NT2/D1 (cell line): ENCODE measurements at regions not wholly inside any gene's neighbourhood (a gene's known extent, or its start where the extent isn't known, plus 50 kb on each side); places are given as distances from the start of the nearest gene placed in this dataset.
"Not testable (repeated sequence)": the region's sequence is repeated elsewhere in the genome, so short reads cannot be mapped to it uniquely, and the experiment has no call there.

ENCODE experiments used
- DNase-seq: peaks from one replicate; pipeline ENCODE4 v3.0.0-alpha.2; 2011; ENCODE audit warnings: low read depth, low spot score
- H3K27me3 ChIP-seq: 2 replicates; pipeline ENCODE4 v1.6.0; 2011; ENCODE audit warnings: mild to moderate bottlenecking; ENCODE audit not compliant: insufficient read length, insufficient read depth
- H3K36me3 ChIP-seq: 2 replicates; pipeline ENCODE4 v1.6.1; 2011; ENCODE audit warnings: mild to moderate bottlenecking, low read length, mixed read lengths; ENCODE audit not compliant: insufficient read depth, insufficient read length
- H3K4me1 ChIP-seq: 2 replicates; pipeline ENCODE4 v1.5.1; 2011; ENCODE audit not compliant: insufficient read depth, insufficient read length
- H3K4me3 ChIP-seq: 2 replicates; pipeline ENCODE4 v1.5.1; 2011; ENCODE audit warnings: low read depth; ENCODE audit not compliant: insufficient read length
- H3K9ac ChIP-seq: 2 replicates; pipeline ENCODE4 v1.6.0; 2011; ENCODE audit warnings: low read depth; ENCODE audit not compliant: insufficient read length
- H3K9me3 ChIP-seq: 2 replicates; pipeline ENCODE4 v1.5.1; 2011; ENCODE audit warnings: mild to moderate bottlenecking, low read length; ENCODE audit not compliant: insufficient read depth
- SUZ12 ChIP-seq: IDR thresholded peaks from 2 replicates; pipeline ENCODE4 v1.6.1; 2011; ENCODE audit not compliant: insufficient read length, insufficient read depth; ENCODE audit errors: extremely low read depth
- YY1 ChIP-seq: IDR thresholded peaks from 2 replicates; pipeline ENCODE4 v1.6.1; 2011; ENCODE audit not compliant: insufficient read length, insufficient read depth
- ZNF274 ChIP-seq: IDR thresholded peaks from 2 replicates; pipeline ENCODE4 v1.6.1; 2011; ENCODE audit warnings: mild to moderate bottlenecking, low read depth, low read length

DNA sequence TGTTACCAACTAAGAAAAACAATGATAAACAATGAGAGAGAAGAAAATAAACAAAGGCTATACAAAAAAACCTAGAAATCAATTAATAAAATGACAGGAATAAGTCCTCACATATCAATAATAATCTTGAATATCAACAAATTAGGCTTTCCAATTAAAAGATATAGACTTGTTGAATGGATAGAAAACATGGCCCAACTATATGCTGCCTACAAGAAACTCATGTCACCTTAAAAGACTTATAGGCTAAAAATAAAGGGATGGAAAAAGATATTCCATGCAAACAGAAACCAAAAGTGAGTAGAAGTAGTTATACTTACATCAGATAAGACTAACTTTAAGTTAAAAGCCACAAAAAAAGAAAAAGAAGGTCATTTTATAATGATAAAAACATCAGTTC lies 183.9 kb downstream of the MYRFL start:
- TF ChIP-seq SUZ12 (no peak), YY1 (no peak), ZNF274 (no peak)
- no peak for DNase-seq
- Histone ChIP-seq H3K27me3 (no peaks in the 10 kb centered on the region), H3K4me1 (peaks cover 7% of the 10 kb centered on the region), H3K9me3 (peaks cover 21% of the 10 kb centered on the region), H3K4me3 (no peak overlapping the region), H3K36me3 (no peaks in the 10 kb centered on the region), H3K9ac (no peak overlapping the region)

DNA sequence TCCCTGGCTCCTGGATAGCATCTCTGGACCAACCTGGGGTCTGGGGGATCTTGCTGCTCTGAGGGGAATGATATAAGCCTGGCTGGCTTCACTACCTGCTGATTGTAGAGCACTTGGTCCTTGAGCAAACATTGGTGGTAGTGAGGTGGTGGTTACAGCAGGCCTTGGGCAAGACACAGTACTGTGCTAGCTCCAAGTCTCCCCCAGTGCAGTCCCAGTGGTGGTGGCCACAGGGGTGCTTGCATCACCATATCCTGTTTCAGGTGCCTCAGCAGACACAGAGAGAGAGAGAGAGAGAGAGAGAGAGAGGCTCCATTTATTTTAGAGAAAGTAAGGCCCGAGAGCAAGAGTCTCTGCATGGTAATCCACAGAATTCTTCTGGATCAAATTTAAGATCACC lies 186.3 kb downstream of the MYRFL start:
- peaks cover 21% of the 10 kb centered on the region for H3K9me3 ChIP-seq

DNA sequence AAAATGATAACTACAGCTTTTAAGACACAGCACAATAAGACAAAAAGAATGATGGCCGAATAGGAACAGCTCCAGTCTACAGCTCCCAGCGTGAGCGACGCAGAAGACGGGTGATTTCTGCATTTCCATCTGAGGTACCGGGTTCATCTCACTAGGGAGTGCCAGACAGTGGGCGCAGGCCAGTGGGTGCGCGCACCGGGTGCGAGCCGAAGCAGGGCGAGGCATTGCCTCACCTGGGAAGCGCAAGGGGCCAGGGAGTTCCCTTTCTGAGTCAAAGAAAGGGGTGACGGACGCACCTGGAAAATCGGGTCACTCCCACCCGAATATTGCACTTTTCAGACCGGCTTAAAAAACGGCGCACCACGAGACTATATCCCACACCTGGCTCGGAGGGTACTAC lies 188.0 kb downstream of the MYRFL start:
- DNase-seq, H3K9ac ChIP-seq, H3K4me1 ChIP-seq, H3K36me3 ChIP-seq, H3K27me3 ChIP-seq: not testable (repeated sequence)
- Histone ChIP-seq H3K9me3 (peaks cover 21% of the 10 kb centered on the region), H3K4me3 (peak overlapping the region; percentile 19)

More for the DNA sequence above, 186.3 kb downstream of the MYRFL start:
- Histone ChIP-seq H3K4me3 (no peak overlapping the region), H3K27me3 (no peaks in the 10 kb centered on the region), H3K36me3 (no peaks in the 10 kb centered on the region), H3K4me1 (peaks cover under 1% of the 10 kb centered on the region), H3K9ac (no peak overlapping the region)
- TF ChIP-seq ZNF274 (no peak), YY1 (no peak), SUZ12 (no peak)
- no peak for DNase-seq

DNA sequence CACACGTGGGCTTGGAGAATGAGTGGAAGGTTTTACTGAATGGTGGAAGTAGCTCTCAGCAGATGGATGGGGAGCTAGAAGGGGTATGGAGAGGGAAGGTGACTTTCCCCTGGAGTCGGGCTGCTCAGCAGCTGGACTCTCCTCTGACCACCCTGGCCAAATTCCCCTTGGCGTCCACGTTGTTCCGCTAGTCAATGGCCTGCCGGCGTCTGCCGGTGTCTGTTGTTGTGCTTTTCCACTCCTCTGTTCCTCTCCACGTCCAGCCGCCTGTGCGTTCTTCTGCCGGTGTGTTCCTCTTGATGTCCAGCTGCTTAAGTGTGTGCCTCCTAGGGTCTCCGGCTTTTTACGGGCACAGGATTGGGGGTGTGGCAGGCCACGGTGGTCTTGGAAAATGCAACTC lies 203.5 kb downstream of the MYRFL start:
- TF ChIP-seq ZNF274 (no peak), SUZ12 (no peak), YY1 (no peak)
- Histone ChIP-seq H3K9ac (no peak overlapping the region), H3K4me3 (no peak overlapping the region), H3K9me3 (no peaks in the 10 kb centered on the region), H3K4me1 (no peaks in the 10 kb centered on the region), H3K27me3 (no peaks in the 10 kb centered on the region), H3K36me3 (no peaks in the 10 kb centered on the region)
- no peak for DNase-seq

DNA sequence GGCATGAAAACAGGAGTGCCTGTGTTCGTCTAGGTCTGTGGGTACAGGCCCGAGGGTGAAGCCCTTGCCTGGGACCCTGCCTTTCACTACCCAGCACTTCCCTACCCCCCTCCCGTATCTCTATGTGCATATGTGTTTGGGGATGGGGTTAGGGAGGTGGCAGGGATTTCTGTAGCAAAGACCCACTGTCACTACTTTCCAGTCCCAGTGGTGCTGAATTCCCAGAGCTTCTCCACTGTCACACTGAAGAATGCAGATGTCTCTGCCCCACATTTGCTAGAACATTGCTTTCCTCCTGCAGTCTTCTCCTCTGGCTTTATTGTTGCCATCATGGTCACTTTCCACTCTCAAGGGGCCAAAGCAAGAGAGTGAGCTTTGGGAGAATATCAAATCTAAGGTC lies 203.9 kb downstream of the MYRFL start:
- no peaks in the 10 kb centered on the region for H3K9me3 ChIP-seq
- H3K9ac ChIP-seq: no peak overlapping the region
- no peaks in the 10 kb centered on the region for H3K27me3 ChIP-seq
- TF ChIP-seq ZNF274 (no peak), SUZ12 (no peak), YY1 (no peak)
- no peak for DNase-seq
- no peaks in the 10 kb centered on the region for H3K36me3 ChIP-seq
- no peak overlapping the region for H3K4me3 ChIP-seq
- no peaks in the 10 kb centered on the region for H3K4me1 ChIP-seq

DNA sequence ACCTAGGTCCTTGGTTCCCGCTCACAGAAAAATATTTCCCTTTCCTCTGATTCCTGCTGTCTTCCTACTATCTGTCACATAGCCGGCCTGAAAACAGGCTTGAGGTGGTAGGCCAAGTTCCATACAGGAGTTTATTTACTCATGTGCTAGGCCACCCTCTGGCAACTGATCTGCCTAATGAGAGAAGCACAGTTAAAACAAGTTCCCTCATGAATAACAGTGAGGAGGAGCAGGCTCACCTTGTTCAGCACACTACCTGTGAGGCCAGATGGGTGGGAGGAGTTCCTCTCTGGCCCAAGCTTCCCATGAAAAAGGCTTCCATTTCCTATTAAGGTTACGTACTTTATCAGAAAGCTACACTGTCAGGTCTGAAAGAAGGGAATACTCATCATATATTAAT lies 206.0 kb downstream of the MYRFL start:
- H3K9me3 ChIP-seq: no peaks in the 10 kb centered on the region
- no peak for TF ChIP-seq SUZ12
- no peak for TF ChIP-seq YY1
- no peak for TF ChIP-seq ZNF274
- H3K4me3 ChIP-seq: no peak overlapping the region
- H3K4me1 ChIP-seq: no peaks in the 10 kb centered on the region
- no peaks in the 10 kb centered on the region for H3K27me3 ChIP-seq
- DNase-seq: no peak
- no peak overlapping the region for H3K9ac ChIP-seq
- no peaks in the 10 kb centered on the region for H3K36me3 ChIP-seq

DNA sequence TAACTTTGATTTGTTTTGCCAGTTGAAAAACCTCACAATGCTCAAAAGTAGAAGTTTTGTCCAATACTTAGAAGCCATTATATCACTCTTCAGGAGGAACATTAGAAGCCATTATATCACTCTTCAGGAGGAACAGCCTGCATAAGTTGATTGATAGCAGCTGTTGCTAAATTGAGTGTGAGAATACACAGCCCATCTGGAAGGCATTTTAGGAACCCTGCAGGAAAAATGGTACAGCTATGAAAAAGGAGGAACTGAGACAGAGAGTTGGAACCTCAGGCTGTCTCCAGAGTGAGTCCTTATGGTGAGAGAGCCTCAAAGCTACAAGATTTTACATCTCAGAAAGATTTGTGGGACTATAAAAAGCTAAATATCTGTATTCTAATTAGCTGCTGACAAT lies 207.0 kb downstream of the MYRFL start:
- no peak for TF ChIP-seq ZNF274
- no peak for TF ChIP-seq YY1
- no peak for TF ChIP-seq SUZ12
- no peaks in the 10 kb centered on the region for H3K4me1 ChIP-seq
- H3K4me3 ChIP-seq: no peak overlapping the region
- no peak overlapping the region for H3K9ac ChIP-seq
- H3K9me3 ChIP-seq: no peaks in the 10 kb centered on the region
- no peaks in the 10 kb centered on the region for H3K36me3 ChIP-seq
- no peaks in the 10 kb centered on the region for H3K27me3 ChIP-seq
- DNase-seq: no peak

DNA sequence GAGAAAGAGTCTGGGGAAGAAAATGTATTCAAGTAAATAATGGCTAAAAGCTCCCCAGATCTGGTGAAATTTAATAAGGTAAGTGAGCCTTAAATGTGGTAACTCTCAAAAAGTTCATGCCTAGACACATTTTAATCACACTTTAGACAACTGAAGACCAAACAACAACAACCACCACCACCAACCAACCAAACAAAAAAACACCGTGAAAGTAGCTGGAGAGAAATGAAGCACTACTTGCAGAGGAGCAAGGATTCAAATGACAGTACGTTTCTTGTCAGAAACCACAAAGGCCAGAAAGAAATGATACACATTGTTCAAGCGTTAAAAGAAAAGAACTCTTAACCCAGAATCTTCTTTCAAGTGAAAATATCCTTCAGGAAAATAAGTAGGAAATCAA lies 208.3 kb downstream of the MYRFL start:
- no peaks in the 10 kb centered on the region for H3K36me3 ChIP-seq
- no peaks in the 10 kb centered on the region for H3K4me1 ChIP-seq
- H3K27me3 ChIP-seq: no peaks in the 10 kb centered on the region
- no peak for TF ChIP-seq SUZ12
- no peak for TF ChIP-seq YY1
- no peak for TF ChIP-seq ZNF274
- no peaks in the 10 kb centered on the region for H3K9me3 ChIP-seq
- no peak overlapping the region for H3K4me3 ChIP-seq
- no peak for DNase-seq
- H3K9ac ChIP-seq: no peak overlapping the region
